ENCODE measurements at regions not wholly inside any gene's neighbourhood (a gene's known extent, or its start where the extent isn't known, plus 50 kb on each side); places are given as distances from the start of the nearest gene placed in this dataset.

DNA sequence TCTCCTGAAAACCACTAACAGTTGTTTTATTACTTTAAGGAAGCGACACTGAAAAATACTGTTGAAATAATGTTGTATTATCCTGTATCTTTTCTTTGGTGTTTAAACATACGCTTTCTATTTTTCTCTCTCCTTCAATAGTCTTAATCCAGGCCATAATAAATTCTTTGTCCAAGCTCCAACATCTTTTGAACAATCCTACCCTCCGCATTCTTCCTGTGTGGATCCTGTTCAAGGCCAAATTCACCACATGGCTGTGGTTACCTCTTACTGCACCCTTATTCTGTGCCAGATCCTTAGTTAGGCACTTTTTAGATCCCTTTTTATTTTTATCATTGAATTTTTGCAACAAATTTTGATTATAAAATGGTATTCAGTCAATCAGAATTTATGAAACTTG, 1691.5 kb downstream of the MAT2B start:
- DNase-seq (ENCODE audit: low read depth), result no peak

- DNase-seq (ENCODE audit: low read depth), result no peak
Measured at GRCh38 chr5:165201369-165201768, 1696.0 kb downstream of the MAT2B start.

GRCh38 chr5:165201771-165202518, 1696.5 kb downstream of the MAT2B start:
- no peak for DNase-seq (ENCODE audit: low read depth)

DNA sequence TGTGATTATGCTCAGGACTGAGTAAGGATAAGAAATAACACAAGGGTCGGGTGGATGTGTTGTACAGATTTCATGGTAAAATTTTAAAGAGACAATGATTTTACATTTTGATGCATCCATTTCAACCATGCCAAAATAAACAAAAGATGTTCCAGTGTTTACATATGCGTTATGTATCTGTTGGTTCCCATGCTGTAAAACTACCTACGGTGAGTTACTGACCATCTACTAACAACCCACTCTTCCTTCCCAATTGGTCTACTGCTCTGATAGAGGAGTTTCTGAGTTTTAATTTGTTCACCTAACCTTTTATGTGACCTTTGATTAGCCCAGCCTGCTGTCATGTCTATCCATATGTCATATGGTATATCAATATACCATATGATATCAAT, 1697.1 kb downstream of the MAT2B start:
- DNase-seq (ENCODE audit: low read depth), result no peak

DNA sequence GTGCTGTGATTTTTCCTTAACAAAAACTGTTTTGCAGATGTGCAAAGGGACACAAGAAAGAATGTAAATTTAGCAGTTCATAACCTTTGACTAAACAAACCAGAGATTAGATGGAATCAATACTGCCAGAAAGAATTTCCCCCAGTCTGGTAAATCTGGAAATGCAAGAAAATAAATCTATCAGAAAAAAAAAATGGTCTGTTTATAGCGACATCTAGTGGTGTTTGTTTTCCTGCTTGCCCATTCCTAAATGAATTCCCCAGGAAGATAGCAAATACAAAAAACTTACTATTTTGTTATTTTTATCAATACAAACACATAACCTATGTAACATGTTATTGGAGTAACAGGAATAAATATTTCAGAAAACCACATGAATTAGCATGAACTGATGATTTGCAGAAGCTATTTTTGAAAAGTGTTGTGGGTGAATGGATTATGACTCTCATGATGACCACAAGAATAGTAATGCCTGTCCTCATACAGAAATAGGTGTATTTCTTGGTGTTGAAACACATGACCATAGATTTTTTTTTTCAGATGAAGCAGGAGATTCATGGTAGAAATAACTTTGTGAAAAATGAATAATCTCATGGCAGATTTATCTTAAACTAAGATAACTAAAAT, 1703.8 kb downstream of the MAT2B start:
- no peak for DNase-seq (ENCODE audit: low read depth)

DNA sequence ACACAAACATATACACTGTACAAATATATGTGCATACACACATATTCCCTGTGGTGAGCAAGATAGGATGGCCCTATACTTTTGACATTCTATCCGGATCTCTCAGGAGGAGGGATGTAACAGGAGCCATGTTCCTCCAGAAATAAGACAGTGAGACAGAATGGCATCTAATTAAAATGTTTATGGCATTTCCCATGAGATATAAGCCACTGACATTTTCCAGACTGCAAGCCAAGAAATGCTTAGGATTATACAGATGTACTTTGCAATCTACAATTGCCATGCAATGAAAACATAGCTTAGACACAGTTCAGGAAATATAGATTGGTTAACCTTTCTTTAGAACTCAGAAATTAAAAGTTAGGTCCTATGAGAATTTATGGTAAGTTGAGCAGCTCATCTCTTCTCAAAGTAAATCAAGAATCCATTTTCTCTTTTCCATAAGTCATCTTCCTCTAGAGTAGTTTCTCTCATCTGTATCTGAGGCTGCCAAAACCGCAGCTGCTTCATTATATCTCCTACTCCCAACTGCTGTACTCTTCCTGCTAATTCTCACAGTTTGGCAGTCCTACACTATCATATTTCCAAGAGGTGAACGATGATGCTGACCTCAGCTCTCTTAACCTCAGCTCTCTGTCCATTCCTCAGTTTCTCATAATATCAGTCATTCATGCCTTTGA, 1719.1 kb downstream of the MAT2B start:
- DNase-seq (ENCODE audit: low read depth), result no peak

GRCh38 chr5:165227515-165227914, 1722.1 kb downstream of the MAT2B start:
- DNase-seq (ENCODE audit: low read depth), result no peak

- DNase-seq (ENCODE audit: low read depth), result no peak
Measured at GRCh38 chr5:165228184-165228583, 1722.8 kb downstream of the MAT2B start.

GRCh38 chr5:165231821-165232508, 1726.5 kb downstream of the MAT2B start:
- no peak for DNase-seq (ENCODE audit: low read depth)

DNA sequence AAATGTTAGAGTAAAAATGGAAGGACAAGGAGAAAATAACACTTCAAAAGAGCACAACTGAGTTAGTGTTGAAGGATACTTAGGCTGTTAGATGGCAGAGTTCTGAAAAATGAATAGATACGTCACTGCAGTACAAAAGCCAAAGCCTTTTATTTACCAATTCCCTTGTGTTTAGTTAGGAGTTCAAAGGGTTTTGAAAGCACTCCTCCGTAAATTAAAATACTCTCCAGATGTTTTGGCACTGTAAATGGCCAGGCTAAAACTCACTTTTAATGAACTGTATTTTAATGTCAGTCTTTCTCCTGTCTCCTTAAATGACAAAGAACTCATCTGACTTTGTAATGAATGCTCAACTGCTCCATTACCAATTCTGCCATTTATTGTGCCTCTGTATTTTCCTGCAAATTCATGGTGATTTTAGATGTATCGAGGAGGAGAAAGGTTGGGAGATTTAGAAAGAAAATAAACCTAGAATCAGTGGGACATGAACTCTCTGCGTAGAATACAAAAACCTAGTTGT, 1727.2 kb downstream of the MAT2B start:
- no peak for DNase-seq (ENCODE audit: low read depth)

- DNase-seq (ENCODE audit: low read depth), result no peak
Measured at GRCh38 chr5:165241811-165242210, 1736.4 kb downstream of the MAT2B start.

- DNase-seq (ENCODE audit: low read depth), result no peak
Measured at GRCh38 chr5:165242646-165243045, 1737.2 kb downstream of the MAT2B start.

- DNase-seq (ENCODE audit: low read depth), result no peak
Measured at GRCh38 chr5:165244407-165244806, 1739.0 kb downstream of the MAT2B start.

DNA sequence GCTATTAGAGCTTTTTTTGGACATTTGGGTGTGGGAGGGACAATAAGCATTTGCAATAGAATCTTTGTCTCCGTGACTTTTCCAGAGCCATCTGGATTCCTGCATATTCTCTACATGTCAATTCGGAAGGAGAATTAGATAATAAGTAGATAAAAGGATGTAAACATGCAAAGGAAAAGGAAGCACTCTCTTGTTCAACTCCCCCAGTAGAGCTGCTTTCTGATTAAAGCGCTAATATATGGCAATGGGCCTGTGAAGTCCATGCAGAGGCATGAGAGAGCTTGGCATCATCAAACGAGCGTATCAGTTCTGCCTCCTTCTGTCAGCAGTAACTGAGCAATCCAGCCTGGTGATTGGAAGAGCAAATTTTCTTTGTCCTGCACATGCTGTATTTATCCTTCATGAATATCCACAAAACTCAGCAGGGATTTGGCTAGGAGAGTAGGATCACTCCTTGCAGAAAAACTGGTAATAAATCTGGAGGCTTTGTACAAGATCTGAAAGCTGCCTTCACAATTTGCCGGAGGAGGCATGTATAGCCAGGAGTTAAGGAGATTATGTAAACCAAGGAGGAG, 1752.9 kb downstream of the MAT2B start:
- DNase-seq (ENCODE audit: low read depth), result no peak

- DNase-seq (ENCODE audit: low read depth), result no peak
Measured at GRCh38 chr5:165260426-165260825, 1755.0 kb downstream of the MAT2B start.

DNA sequence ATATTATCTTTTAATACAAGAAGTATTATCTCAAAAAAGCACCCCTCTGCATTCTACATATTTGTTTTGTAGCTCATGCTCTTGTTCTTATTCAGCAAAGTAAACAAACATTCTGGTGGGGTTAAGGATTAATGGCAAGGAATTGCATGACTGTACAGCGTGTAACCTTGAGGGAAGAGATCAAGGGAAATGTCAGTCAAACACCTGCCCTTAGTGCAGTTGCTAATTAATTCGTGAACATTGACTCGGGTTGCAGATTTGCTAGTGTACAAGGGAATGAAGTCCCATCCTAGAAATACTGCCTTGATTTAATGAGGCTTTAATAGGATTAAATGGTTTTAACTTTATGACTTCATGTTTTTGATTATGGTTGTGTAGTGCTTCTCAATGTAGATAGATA, 1758.1 kb downstream of the MAT2B start:
- DNase-seq (ENCODE audit: low read depth), result no peak

DNA sequence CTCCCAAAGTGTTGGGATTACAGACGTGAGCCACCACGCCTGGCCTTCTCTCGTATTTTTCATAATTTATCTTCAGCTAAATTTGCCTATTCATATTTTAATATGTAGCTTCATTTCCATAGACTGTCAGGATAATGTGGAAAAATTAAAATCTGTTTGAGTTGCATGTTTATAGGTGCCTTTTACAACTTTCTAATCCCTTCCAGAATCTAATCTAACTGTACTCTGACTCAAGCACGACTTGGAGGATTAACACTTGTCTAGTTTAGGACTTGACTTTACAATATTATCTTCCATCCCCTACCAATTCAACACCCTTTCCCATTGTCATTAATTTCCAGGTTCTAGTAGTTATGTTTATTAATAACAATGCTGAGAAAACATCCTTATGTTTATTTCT, 1761.5 kb downstream of the MAT2B start:
- DNase-seq (ENCODE audit: low read depth), result no peak

GRCh38 chr5:165272436-165272835, 1767.0 kb downstream of the MAT2B start:
- no peak for DNase-seq (ENCODE audit: low read depth)

DNA sequence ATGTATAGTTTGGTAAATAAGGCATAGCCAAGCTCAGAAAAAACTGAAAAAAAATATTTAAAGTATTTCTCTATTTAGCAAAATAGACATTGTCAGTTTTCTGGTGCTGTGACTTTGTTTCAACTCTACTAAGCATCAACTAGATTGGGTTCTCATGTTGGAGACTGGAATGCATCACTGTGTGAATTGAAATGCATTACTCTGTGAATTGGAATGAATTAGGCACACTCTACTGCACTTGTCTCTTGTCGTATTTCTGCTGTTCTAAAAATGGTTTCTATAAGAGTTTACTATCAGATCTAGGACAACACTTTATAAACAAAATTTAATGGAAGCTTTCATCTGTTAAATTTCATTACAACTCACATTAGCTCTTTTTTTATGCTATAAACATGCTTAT, 1772.2 kb downstream of the MAT2B start:
- DNase-seq (ENCODE audit: low read depth), result no peak

DNA sequence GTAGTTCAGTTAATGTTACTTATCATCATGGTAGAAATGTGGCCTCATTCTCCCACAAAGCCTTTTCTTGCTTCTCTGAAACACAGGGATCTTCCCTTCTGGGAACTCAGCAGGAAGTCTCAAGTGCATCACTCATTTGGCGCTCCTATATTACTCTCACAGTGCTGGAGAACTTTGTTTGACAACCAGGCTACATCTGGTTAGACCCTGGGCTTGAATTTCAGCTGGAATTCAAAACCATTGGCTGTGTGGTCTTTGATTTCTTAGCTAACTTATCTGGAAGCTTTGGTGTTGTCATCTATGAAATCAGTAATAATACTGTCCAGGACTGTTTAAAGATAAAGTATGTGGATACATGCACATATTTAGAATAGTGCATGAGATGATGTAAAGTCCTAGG, 1777.1 kb downstream of the MAT2B start:
- DNase-seq (ENCODE audit: low read depth), result no peak

GRCh38 chr5:165286692-165287091, 1781.3 kb downstream of the MAT2B start:
- no peak for DNase-seq (ENCODE audit: low read depth)

DNA sequence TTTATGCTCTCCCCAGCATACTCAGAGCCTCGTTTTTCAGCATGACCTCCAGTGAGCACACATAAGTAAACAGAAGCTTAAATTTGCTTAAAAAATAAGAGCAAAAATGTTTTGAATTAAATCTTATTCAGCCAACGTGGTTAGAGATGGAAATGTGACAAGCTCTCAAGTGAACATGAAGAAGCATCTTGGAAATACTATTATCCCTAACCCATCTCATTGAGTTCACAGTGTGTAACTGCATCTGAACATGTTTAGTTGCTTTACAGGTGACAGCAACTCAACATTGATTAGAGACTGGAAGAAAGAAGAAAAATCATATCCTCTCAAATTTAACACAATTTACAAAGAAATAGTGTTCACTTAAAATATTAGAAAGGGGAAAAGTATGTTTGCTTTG, 1785.1 kb downstream of the MAT2B start:
- no peak for DNase-seq (ENCODE audit: low read depth)
